Kidney tubule cell (primary cell): ENCODE measurements at regions not wholly inside any gene's neighbourhood (a gene's known extent, or its start where the extent isn't known, plus 50 kb on each side); places are given as distances from the start of the nearest gene placed in this dataset.

ENCODE experiments used
- DNase-seq: peaks from one replicate; pipeline ENCODE4 v3.0.0-alpha.2; 2018; ENCODE audit warnings: low spot score

DNA sequence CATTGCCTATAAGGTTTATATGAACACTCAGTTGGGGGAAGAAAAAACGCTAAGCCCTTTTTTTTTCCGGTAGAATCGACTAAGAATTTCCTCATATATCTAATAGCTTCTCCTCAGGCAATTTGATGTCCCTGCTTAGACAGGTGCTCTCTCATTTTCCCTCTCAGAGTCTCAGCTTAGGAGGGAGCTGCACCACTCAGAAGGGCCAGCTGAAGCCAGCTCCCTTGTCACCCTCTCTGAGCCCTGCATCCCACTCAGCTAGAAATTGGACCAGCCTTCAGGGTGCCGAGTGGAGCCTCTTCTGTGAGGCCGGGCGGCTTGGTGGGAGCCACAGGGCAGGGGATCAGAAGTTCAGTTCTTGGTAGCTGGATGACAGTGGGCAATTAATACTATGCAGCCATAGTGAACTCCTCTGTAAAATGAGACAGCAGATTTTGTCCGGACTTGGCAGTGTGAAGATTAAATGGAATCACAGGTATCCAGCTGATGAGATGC, 368.5 kb downstream of the MAFB start:
- no peak for DNase-seq

DNA sequence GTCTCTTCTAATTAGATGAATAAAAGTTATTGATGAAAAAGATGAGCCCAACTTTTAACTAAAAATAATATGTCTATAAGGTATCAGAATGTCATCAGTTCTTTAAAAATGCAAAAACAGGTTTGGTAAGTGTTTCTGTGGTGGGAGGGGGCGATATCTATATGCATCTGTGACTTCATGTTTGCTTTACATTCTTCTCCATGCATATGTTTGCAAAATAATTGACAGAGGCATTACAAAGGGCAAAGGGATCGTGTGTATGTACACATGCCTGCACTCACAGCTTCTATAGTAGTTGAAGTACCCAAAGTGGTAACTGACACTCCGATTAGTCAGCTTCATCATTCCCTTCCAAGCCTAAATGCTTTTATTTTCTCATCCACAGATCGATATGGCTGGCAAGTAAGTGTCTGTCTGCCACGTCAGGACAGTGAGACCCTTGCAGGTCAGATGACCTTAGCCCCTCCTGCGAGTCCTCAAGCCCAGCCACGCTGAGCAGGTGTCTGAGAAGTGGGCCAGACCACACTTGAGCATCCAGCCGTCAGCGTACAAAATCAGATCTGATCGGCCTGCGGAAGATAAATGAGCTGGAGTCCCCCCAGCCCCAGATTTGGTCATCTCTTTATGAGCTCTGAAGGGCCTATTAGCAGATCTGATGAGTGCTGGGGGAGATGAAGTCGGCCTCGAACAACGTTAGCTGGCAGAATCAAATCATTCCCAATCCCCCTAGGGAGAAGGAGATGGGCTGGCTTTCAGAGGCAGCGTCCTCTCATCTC, 369.1 kb downstream of the MAFB start:
- DNase-seq = no peak

DNA sequence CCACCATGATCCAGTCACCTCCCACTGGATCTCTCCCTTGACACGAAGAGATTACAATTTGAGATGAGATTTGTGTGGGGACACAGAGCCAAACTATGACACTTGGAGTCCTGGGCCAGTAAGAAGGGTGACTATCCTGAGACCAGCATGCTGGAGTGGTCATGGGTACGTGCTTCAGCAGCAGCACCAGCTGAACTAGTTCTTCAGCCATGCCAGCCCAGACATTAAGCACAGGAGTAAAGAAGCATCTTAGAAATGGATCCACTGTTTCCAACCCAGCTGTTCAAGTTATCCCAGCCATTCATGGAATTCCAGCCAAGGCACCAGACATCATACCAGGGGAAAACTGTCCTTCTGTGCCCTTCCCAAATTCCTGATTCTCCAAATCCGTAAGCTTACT, 370.0 kb downstream of the MAFB start:
- no peak for DNase-seq

DNA sequence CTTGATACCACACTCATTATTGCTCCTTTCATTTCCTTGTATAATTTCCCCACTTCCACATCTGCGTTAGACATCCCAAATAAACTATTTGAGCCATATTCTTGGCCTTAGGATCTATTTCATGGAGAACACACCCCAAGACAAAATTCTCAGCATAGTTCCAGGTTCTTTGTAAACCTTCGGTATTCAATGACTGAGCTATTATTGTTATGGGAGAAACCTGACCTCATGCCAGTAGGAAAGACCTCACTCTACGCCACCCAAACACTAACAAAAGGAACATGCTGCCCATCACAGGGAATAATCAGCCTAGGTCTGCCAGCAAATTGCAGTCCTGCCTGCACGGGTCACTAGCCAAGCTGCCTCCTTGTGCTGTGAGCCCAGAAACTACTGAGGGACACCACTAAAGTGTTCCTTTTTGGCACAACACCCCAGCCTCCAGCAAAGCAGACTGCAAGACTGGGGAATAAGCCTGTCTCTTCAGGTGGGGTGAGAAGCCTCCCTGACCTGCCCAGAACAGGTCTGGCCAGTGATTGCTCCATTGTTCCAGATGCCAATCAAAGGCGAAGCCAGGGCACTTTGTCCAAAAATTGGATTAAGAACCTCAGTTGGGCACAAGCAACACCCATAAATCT, 371.8 kb downstream of the MAFB start:
- no peak for DNase-seq

DNA sequence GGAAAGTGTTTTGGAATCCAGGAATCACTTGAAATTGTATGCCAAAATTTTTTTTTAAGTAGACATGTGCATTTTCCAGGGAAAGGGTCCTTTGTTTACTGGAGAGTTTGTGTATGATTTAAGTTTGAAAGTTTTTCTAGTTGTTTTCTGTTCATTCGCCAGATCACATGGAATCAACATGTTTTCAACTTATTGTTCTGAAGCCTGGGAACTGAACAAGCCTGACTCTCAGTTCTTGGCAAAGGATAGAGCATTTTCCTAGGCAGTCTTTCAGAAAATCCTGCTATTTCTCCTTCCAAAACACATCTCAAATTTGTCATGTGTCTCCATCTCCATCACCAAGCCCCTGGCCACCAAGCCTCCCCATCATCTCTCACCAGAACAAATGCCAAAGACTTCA, 374.8 kb downstream of the MAFB start:
- DNase-seq = no peak

DNA sequence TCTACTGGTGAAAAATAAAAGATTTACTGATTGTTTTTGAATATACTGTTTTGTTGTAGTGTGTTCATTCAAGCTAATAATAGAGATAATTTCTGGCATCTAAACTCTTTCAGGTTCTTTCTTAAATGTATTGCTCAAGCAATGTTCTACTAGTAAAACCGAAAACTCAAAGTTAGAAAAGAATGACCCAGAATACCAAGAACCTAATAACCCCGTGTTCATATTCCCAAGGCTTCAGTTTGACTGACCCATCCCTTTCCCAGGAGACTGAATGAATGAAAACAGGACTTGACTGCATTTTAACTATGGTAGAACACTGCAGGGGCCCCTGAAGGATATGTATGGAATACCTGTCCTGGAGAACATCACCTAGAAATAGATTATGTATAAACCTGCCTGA, 375.3 kb downstream of the MAFB start:
- DNase-seq = no peak

DNA sequence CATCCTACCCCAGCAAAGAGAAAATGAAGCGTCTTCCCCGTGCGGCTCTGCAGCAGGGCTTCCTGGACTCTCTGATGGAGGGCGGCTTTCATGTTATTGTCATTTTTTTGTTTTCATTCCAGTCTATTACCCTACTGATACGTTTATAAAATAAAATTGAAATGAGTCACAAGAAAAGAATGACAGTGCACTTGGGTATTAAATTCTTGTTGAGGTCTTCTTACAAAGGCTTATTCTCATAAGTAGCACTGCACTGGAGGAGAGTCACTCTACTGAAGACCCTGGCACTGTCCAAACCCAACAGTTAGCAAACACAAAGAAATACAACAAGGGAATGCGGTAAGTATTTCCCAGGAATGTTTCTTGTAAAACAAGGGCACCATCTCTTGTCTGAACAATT, 379.3 kb downstream of the MAFB start:
- DNase-seq = no peak

DNA sequence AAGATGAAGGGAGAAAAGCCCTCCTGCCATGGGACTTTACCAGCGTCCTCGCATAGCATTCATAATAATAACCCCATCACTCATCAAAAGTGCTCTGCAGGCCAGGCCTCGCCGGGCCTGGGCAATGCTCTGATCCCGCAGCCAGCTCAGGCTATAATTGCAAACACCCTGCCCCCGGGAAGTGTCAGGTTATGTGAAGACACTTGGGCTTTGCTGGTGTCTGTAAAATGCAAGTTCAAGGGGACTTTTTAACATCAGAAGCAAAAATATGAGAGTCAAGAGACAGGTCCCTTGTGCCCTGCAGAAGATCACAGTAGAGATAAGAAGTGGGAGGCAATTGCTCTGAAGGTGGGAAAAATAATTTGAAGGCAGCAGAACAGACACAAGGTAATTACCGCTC, 381.0 kb downstream of the MAFB start:
- DNase-seq = no peak

DNA sequence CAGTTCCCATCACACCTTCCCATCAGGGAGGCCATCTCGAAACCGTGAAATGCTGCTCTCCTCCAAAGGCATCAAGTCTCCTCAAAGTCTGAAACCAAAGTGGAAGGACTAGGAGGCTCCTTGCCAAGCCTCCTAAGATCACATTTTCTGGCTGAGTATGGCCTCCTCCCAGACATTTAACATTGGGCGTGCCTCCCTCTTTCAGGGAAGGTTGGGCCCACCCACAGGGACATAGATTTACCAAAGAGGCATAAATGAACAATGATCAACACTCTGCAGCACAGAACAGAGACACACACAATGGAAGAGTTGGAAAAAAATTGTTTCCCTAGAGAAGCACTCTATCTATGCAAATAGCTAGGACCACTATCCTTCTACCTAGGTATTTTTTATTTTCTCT, 381.8 kb downstream of the MAFB start:
- DNase-seq = no peak

DNA sequence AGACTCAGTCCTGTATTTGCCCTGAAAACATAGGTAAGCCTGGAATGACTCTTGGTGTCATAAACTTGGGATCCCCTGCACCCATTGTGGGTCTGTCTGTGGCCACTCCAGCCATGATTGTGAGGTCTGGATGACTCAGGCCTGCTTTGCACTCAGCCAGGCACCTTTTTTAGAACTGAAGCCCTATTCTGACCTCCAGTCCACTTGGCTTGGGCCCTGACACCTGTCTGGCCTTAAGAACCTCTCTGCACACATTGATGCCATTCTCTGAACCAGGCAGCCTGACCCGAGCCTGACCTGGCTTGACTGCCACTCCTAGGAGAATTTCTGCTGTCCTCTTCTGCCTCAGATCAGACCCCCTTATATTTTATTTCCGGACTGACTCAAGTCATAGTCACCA, 383.7 kb downstream of the MAFB start:
- no peak for DNase-seq

DNA sequence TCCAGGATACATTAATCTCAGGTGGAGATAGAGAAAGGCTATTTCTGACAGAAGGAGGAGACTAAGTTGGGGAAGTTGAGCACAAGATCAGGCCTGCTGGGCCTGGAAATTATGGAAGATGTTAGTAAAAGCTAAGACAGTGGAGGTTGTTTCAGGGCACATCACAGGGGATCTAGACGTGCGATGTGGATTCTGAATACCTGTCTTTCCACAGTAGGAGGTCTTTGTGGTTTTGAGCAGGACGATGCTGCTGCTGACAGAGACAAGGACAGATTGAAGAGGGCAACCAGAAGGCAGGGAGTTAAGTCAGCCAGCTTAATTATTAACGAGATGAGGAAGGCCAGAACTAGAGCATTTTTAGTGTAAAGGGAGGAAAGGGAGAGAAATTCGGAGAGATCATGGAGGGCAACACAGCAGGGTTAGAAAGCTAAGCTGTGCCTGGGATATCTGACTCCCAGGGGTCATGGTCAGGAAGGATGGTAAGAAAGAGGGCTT, 384.9 kb downstream of the MAFB start:
- DNase-seq = peak; percentile 15

DNA sequence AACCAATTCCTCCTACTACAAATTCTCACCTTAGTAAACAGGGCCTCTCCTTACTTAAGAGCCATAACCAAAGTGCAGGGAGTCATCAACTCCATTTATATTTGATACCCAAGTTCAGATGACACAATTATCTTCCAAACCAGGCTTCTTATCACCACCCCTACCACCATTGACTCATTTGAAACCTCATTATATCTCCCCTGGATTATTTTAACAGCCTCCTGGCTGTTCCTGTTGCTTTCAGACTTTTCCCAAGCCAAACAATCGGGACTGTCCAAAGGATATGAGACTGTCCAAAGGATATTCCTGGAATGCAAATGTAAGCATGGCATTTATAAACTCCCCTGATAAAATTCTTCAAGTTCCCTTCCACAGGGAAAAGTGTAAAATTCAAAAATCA, 394.3 kb downstream of the MAFB start:
- DNase-seq = no peak

DNA sequence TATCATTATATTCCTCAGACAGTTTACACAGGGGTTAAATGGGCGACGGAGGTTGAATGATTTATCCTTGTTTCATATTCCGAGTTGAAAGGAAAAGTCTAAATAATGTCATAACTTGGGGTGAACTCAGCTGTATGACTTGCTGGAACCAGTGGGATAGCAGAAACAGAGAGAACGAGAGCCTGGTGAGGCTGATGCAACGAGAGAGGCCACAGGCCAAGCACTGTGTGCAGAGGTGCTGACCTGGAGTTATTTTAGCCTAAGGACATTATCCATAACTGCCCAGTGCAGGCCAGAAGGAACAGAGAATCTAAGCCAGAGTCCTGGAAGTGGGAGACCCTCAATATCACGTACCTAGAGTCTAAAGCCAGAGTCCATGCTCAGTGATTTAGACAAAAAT, 394.9 kb downstream of the MAFB start:
- DNase-seq = no peak

DNA sequence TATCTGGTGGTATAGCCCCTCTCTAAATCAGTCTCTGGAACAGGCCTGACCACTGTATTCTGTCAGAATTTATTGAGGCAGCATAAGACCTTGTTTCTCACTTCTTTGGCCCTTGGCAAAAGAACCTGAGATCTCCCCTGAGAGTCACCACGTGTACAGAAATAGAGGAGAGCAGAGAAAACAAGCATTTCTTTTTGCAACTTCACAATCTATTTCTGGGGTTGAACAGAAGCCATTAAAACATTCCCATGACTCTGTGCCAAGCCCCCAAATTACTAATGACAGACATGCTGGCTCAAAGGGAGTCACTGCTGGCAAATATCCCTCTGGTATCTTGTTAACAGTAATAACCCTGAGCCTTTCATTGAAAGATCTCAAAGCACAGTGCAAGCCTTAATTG, 395.3 kb downstream of the MAFB start:
- no peak for DNase-seq

DNA sequence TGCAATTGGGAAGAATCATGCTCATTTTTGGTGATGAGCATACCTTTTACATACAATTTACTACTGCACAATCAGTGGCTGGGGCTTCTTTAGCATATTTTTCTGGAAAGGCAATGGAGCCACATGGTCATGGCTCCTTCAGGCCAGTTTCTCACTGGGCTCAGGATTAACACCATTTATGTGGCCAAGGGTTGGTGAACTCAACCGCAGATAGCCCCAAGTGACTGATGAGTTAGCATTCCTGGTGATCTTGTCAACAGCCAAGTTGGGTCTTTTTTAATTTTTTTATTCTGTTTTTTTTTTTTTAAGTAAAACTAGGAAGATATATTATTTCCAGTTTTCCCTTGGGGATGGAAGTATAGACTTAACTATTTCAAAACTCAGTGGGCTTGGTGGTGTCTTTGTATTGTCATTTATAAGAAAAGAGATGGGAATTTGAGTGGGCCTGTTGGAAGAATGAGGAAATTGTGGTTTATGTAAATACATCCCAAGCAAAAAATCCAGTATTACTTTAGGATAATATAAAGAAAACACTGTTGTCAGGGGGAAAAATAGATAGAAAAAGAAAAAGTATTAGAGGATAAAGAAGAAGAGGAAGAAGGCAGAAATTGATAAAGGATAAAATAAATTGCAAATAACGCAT, 397.4 kb downstream of the MAFB start:
- DNase-seq = no peak

DNA sequence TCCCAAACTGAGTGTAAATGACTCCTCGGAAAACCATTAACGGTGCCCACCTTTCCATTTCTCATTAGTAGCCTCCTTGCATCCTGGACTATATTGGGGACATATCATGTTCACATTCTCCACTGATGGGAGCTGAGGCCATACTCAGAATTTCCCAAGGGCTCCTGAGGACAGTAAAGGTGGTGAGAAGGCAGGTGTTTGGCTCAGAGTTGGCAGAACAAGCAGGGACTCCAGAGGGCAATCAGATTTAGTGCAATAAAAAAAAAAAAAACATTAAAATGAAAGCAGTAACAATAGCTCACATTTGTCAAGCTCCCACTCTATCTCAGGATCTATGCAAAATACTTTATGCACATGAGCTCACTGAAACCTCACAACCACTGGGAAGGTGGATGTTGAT, 401.4 kb downstream of the MAFB start:
- no peak for DNase-seq

DNA sequence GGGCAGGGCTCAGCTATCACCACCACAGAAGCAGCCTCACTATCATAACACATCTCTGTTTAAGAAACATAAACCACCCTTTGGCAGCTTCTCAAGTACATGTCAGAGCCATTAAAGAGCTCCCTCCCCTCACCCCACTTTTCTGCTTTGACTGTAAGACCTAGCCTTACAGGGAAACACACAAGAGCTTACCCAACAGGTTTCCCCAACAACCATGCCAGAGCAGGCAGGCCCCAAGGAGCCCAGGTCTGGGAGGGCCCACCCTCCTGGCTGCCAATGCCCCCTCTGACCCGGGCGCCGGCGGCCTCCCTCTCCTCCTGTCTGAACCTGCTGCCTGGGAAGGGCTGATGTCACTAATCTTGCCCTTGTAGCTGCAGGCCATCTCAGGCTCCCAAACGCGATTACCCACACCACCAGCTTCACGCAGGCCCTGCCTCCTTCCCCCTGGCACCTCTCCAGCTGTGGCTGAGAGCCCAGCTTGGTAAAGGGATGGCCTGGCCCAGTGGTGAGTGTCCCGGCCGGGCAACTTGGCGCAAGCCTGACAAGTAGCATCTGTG, 402.0 kb downstream of the MAFB start:
- no peak for DNase-seq

DNA sequence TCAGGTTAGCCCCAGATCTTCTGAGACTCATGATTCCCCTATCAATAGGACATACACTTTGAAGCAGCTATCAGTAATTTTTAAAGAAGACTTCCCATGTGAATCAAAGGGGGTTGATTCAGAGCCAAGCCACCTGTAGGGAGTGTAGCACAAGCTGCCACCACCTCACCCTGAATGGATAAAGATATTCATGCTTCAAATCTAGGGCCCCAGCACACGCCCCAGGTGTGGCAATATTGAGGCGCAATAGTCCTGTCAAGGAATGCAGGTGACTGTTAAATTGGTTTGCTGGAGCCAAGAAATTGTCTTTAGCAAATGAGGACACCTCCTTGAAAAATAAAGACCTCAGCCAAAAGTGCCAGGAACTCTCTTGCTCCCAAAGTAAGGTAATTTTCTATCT, 404.4 kb downstream of the MAFB start:
- no peak for DNase-seq

DNA sequence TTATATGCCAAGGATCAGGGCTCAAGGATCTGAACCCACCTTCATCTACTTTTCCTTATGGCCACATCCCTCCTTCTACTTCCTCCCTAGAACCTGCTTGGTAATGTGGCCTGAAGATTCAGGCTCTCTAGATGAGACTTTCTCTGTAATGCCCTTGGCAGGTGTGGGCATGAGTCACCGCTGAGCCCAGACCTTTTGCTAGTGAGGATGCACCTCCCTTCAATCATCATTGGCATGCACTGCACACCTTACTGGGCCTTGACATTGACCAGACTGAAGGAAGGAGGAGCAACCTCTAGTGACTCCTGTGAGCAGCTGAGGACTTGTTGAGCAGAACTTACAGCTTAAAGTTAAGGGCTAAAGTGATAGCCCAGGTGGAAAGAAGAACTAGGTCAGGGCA, 405.3 kb downstream of the MAFB start:
- peak; percentile 46 for DNase-seq

DNA sequence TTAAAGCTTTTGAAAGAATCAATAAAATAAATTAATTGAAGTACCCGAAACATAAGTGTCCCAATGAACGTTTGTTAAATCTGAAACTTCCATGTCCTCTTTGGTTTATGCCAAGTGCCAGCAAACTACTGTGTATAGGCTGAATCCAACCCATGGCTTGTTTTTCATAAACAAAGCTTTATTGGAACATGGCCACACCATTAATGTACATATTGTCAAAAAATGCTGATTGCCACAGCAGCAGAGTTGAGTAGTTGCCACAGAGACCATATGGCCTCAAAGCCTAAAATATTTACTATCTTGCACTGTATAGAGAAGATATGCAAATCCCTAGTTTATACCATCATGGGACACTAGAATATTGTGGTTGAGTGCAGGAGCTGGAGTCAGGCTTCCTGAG, 406.1 kb downstream of the MAFB start:
- DNase-seq = no peak

DNA sequence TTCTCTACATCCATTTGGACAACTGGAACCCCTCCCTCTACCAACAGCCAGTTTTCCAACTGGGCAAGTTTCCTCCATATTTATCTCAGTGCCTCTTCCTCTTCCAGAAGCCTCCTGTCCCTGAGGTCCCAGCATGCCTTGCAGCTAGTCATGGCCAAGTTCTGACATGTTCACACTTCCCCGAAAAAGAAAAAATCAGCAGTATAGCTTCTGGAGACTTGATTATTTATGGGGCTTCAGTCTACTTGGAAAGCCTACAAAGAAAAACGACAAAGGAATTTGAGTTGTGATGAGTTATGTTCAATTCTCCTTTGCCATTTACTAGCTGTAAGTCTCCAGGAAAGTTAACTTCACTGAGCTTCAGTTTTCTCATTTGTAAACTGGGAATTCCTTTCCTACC, 406.5 kb downstream of the MAFB start:
- DNase-seq = no peak

DNA sequence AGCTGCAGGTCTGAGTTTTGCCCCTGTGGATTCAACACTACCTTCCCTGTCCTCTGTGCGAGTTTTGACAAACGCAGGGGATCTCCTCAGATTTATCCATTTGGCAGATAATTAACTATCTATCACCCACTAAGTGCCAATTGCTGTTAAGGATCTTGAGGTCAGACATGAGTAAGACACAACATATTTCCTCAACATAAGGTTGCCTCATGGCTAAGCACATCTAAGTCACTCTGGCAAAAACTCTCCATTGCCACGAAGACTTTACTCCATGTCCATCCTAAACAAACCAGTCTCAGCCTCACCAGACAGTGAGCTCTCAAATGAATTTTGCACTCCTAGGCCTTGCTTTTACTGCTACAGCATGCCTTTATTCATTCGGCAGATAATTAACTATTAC, 408.4 kb downstream of the MAFB start:
- peak; percentile 23 for DNase-seq

DNA sequence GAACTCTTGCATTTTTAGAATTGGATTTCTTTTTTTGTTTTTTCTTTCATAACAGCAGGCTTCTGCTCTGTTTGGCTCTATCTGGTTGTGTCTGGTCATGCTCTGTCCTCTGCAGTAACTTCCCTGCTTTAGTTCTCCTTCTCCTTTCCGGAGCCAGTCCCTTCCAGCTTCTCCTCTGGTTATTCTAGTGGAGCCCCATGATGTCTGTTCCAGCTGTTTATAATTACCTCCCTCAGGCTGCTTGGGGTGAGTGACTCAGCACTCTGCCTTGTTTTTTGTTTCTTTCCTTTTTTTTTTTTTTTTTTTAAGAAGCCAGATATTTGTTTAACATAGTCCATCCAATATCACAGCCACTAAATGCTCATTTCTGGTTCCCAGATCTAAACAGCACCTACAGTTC, 409.6 kb downstream of the MAFB start:
- DNase-seq = peak; percentile 38
